HG03442 (cell line): ENCODE measurements at regions not wholly inside any gene's neighbourhood (a gene's known extent, or its start where the extent isn't known, plus 50 kb on each side); places are given as distances from the start of the nearest gene placed in this dataset.

ENCODE experiments used
- ATAC-seq: cut with Tn5 transposase; IDR thresholded peaks from one replicate; pipeline ENCODE4 v1.9.1; 2021; ENCODE audit warnings: mild to moderate bottlenecking, moderate library complexity; ENCODE audit not compliant: unreplicated experiment

- ATAC-seq = no peak
Measured at GRCh38 chr21:16563795-16564194, 834.0 kb downstream of the USP25 start.

GRCh38 chr21:16568244-16568643, 838.5 kb downstream of the USP25 start:
- ATAC-seq = no peak

DNA sequence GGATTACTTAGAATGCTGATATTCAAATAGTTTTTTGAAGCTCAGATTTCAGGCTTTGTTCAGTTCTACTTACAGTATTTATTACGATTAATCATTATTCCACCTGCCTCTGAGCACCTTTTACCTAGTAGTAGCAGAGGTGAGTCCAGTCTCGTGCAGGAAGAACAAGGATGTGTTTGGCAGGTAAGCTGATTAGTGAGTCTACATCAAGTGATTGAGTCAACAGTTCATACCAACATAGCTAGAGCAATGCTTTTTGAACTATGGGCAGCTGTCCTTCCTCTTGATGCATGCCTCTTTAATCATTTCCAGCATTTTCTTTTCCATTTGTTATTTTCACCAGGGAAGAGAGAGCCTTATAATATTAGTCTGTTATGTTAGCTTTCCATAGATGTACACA, 838.9 kb downstream of the USP25 start:
- ATAC-seq = no peak

- no peak for ATAC-seq
Measured at GRCh38 chr21:16569679-16570078, 839.9 kb downstream of the USP25 start.

- no peak for ATAC-seq
Measured at GRCh38 chr21:16570171-16570570, 840.4 kb downstream of the USP25 start.

GRCh38 chr21:16570856-16571255, 841.1 kb downstream of the USP25 start:
- ATAC-seq = no peak

DNA sequence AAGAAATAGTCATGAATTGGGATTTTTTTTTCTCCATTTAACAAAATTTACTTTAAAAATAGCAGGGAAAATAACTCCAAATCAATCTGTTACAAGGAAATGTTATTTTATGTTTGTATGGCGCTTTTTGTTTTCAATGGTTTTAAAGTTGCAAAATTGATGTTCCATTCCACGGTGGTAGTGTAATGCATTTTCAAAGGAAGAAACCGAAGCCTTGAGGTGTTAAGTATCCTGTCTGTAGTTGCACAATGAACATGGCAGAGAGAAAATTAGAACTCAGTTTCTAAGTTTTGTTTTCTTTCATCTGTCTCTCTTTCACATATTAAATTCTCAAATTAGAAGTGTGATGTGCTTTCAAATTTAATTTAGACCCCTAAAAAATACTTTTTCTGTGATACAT, 841.8 kb downstream of the USP25 start:
- ATAC-seq = no peak

DNA sequence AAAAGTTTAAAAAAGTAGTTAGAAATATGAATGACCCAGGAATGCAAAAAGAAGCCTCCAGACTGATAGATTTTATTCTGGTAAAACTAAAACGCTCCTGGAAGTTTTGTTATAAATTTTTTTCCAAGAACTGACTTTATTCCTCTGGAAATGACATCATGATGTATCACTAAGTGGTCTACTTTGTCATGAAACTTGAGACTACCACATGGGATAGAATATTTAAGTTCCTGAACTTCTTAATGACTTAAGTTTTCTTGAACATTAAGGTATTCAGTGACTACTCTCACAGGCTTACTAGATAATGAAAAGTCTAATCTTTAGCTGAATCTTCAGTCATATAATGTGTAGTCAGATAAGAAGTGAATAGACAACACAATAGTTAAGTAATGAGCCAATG, 842.2 kb downstream of the USP25 start:
- ATAC-seq = no peak

DNA sequence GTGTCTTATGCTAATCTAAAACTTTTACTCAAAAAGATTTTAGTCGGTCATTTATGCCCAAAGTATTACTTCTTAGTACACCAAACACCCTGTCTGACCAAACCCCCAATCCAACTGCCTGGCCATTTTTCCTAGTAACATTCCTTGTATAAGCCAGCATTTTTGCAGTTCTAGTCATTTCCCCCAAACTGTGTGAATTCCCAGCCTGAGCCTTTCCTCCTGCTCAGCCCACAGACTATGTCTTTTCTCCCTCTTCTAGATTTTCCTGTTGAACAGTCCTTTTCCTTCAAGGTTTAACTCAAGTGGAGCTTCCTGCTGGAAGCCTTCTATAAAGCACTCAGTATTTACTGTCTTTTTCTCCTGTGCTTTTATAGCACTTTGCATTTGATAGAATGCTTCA, 843.8 kb downstream of the USP25 start:
- ATAC-seq = no peak

GRCh38 chr21:16577975-16578374, 848.2 kb downstream of the USP25 start:
- no peak for ATAC-seq

DNA sequence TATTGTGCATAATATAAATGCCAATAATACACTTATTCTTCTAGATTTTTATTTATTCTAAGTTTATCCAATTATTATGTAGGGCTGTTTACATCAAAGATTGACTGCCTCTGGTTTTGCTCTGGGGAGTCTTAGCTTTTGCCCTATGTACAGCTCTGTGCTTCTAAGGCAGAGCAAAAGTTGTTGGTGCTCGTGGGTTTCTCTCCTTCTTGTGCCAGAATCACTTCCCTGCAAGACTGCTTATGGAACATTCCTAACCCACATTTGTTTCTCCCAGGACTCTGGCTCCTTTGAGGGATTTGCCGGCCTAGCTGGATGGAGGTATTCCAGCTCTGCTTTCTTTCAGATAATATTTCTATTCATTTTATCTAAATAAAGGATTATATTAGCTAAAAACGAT, 849.1 kb downstream of the USP25 start:
- ATAC-seq = no peak

DNA sequence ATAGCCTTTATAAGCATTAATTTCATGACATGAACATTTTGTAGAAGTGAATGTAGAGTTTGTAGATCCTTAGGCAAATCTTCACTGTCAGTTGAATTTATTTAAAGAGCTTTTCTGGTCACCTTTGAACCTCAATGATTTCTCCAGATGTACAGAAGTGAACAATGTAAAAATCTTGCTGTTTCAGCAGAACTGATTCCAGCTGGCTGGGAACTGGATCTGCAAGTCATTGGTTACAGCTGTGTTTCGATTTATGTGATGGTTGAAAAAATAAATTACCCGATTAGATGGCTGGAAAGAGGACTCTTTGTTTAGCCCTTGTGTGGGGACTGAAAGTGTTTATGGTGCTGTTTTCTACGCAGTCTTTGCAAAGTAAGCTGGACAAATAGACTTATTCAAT, 849.8 kb downstream of the USP25 start:
- ATAC-seq = no peak

DNA sequence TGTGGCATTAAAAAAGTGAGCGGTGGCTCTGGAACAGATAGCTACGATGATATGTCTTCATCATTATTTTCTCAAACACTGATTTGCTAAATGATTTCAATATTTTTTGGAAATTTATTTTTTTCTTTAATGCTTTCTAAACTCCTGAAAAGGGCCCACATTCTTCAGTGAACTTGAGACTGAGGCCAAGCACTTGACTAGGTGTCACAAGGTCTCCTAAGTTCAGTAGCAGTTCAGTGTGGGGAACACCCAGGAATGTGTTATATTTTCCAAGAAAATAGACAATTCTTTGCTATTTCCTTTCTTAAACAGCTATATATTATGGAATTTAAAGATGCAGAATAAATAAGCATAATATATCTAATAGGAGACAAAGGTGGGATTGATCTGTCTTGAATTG, 850.9 kb downstream of the USP25 start:
- no peak for ATAC-seq

DNA sequence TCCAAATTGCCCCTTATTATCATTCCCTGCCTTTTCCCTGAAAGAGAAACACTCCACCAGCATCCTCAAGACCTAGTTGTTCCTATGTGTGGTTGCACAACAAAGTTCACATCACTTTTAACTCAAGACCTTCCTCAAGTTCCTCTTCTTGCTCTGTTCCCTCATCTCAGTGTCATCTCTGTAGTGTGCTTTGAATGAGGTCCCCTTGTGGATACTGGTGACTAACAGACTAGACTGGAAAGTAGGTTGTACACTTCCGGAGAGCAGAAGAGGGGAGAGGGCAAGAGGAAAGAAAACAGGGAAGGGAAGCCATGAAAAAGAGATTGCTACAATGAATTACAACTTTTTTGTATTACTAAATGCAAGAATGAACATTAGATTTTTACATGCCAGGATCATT, 853.8 kb downstream of the USP25 start:
- ATAC-seq = no peak

- ATAC-seq = no peak
Measured at GRCh38 chr21:16584756-16585155, 855.0 kb downstream of the USP25 start.

- ATAC-seq = no peak
Measured at GRCh38 chr21:16585896-16586295, 856.1 kb downstream of the USP25 start.

DNA sequence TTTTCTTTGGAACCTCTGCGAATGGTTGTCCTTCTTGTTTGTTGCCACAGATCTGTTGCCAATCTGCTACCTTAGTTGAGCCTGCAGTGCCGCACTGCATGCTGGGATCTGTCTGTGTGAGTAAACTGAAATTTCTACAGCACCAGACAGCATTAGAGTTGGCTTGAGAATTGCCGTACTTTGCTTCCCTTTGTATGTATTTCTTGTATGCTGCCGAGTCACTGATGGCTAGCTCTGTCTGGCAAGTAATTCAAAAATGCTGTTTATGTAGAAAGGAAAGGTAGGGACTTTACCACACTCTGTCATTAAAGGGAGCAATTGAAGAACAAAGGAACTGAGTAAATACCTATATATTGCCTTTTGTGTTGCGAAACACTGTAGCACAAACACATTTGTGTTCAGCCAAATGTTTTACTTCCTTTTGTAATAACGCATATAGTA, 857.4 kb downstream of the USP25 start:
- ATAC-seq = no peak

- no peak for ATAC-seq
Measured at GRCh38 chr21:16587681-16588375, 858.0 kb downstream of the USP25 start.

- no peak for ATAC-seq
Measured at GRCh38 chr21:16588433-16588860, 858.7 kb downstream of the USP25 start.

GRCh38 chr21:16589006-16589898, 859.5 kb downstream of the USP25 start:
- no peak for ATAC-seq

DNA sequence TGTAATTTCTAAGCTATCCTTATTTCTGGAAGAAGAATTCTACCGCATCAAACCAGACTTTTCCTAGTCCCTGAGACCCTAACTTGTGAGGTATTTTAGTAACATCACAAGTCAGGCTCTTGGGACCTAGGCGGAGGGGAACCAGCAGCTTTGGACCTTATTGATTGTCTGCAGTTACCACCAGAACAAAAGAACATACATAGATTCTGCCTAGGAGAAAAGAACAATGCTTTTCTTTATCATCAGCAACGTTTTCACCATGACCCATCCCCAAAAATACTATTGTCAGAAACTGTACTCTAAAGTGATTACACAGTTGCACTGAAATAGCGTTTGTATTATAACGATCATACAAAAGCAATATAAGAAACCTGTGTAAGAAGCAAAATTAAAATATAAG, 860.4 kb downstream of the USP25 start:
- ATAC-seq = no peak

- ATAC-seq = no peak
Measured at GRCh38 chr21:16590641-16591292, 861.0 kb downstream of the USP25 start.
